ENCODE measurements at regions not wholly inside any gene's neighbourhood (a gene's known extent, or its start where the extent isn't known, plus 50 kb on each side); places are given as distances from the start of the nearest gene placed in this dataset.

DNA sequence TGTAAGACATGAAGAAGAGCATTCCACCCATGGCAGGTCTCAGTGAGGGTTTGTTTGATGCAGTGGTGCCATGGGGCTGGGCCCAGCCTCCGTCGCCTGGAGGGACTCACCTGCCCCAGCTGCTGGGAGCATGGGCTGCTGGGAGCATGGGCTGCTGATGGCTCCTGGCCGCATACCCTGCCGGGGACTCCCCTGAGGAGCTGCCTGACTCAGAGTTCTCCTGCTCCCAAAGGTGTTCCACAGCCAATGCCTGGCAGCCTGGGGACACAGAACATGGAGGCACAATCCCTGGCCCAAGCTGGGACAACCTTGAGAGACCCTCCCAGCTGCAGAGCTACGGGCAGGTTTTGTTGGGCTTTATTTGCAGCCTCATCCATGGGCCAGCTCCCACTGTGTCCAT, 108.4 kb downstream of the COPS8 start:
- ATAC-seq (ENCODE audit: low read depth in 2 of 2) (no peak), DNase-seq (no peak)
- no peaks in the 10 kb centered on the region for H3K36me3 Mint-ChIP-seq
- peaks cover 0 to 7% (median 3%) of the 10 kb centered on the region in 7 donors for H3K9me3 Mint-ChIP-seq
- no peak overlapping the region for H3K27ac Mint-ChIP-seq
- peaks cover 0 to 15% (median 13%) of the 10 kb centered on the region in 3 donors for H3K27me3 Mint-ChIP-seq
- H3K4me3 Mint-ChIP-seq, result no peak overlapping the region
- no peaks in the 10 kb centered on the region for H3K4me1 Mint-ChIP-seq

DNA sequence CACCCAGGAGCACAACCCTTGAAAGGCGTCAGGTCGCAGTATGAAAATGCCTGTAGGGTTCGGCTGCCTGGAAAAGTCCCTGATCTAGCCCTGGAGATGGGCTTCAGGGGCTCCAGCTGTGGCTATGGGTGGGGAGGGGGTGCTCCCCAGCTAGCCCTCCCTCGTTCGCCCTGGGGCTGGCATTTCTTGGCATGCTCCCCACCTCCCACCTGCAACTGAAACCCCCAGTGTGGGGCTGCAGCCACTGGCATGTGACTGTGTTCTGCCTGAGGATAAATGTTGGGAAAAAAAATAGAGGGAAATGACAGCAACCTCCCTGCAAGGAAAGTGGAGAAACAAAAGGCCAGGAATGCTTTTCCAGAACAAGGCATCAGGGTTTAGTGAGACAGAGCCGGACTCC, 109.2 kb downstream of the COPS8 start:
- ATAC-seq (ENCODE audit: low read depth in 2 of 2) (no peak), DNase-seq (no peak)
- peaks cover 0 to 15% (median 13%) of the 10 kb centered on the region in 3 donors for H3K27me3 Mint-ChIP-seq
- peaks cover 0 to 1% (median 0%) of the 10 kb centered on the region in 7 donors for H3K9me3 Mint-ChIP-seq
- H3K4me1 Mint-ChIP-seq, result no peaks in the 10 kb centered on the region
- no peaks in the 10 kb centered on the region for H3K36me3 Mint-ChIP-seq
- no peak overlapping the region for H3K4me3 Mint-ChIP-seq
- no peak overlapping the region for H3K27ac Mint-ChIP-seq

DNA sequence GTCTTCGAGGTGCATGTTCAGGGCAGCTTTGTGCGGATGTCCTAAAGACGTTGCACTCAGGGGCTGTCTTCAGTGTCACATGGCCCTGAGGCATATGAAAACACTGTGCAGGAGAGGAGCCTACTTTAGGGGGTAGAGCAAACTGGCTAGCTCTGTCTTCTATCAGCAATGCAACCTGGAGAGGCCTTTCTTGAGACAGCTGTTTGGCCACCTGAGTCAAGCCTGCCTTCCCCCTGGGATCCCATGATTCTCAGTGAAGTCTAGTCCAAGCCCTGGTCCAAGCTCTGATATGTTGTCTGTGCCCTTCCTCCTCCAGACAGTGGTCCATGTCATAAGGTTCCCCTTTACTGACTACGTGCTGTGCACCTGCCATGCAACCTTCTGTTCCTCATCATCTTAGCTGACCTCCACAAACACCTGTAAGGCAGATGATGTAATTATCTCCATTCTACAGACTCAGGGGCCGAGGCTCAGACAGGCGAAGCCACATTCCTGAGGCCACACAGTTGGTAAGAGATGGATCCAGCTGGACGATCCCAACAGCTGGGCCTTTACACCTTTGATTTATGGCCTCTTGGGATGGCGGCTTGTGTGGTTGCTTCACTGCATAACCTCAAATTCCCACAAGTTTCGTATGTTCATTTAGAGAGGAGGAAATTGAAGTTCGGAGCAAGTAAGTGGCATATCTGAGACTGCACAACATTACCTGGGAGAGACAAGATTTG, 109.9 kb downstream of the COPS8 start:
- Mint-ChIP-seq H3K27ac (no peak overlapping the region), H3K27me3 (peaks cover 0 to 21% (median 13%) of the 10 kb centered on the region in 3 donors), H3K9me3 (no peaks in the 10 kb centered on the region), H3K4me1 (no peaks in the 10 kb centered on the region), H3K36me3 (no peaks in the 10 kb centered on the region), H3K4me3 (no peak overlapping the region)
- DNase-seq (no peak), ATAC-seq (ENCODE audit: low read depth in 2 of 2) (no peak)

DNA sequence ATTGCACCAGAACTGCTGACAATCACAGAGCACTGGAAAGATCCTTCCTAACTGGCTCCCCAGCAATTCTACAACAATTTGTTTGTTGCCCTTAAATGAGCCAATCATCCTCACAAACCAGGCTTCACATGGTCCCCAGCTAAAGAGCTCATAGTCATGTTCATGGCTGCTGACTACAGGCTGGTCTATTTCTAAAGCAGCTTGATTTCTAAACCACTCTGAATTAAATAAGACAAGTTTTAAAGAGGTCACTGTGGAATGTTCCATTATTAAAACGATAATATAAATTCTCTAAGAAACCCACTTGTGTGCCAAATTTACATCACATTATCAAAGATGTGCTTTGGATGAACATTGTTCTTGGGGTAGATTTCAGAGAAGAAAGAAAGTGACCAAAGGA, 110.7 kb downstream of the COPS8 start:
- H3K27ac Mint-ChIP-seq, result no peak overlapping the region

DNA sequence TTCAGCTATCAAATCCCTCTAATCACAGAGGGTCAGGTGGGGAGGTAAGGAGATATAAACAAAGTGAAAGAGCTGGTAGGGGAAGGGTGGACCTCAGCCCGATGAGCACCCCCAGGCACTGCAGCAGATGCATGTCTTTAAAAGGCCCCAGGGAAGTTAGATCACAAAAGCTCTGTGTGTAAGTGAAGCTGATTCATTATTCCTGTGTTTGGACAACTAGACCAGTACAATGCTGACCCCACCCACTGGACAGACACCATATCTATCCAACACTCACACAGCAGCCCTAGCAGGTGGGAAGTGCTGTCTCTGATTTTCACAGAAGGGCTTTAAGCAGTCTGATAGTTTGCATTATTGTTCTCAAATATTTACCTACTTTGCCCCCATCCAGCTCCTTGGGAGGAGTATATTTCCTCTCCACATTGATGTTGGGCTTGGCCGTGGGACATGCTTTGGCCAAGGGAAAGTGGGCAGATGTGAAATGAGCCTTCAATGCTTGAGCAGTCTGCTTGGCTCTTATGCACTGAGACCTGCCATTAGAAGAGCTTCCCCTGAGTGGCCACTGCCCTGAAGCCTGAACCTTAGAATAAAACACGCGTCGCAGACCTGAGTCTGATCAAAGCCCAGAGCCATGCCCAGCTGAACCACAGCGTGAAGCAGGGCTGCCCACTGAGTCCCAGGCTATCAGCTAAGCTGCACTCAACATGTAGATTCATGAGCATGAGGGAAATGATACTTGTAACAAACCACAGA, 111.4 kb downstream of the COPS8 start:
- Mint-ChIP-seq H3K27me3 (peaks cover 0 to 21% (median 13%) of the 10 kb centered on the region in 3 donors), H3K4me1 (no peaks in the 10 kb centered on the region), H3K36me3 (no peaks in the 10 kb centered on the region), H3K4me3 (peak overlapping the region in 1 of 8 donors; percentile 35), H3K9me3 (no peaks in the 10 kb centered on the region), H3K27ac (no peak overlapping the region)
- ATAC-seq (ENCODE audit: low read depth in 2 of 2), result no peak
- DNase-seq, result no peak

More for the DNA sequence above, 110.7 kb downstream of the COPS8 start:
- Mint-ChIP-seq H3K4me3 (no peak overlapping the region), H3K9me3 (no peaks in the 10 kb centered on the region), H3K36me3 (no peaks in the 10 kb centered on the region), H3K27me3 (peaks cover 0 to 21% (median 13%) of the 10 kb centered on the region in 3 donors), H3K4me1 (no peaks in the 10 kb centered on the region)
- ATAC-seq (ENCODE audit: low read depth in 2 of 2) (no peak), DNase-seq (no peak)

DNA sequence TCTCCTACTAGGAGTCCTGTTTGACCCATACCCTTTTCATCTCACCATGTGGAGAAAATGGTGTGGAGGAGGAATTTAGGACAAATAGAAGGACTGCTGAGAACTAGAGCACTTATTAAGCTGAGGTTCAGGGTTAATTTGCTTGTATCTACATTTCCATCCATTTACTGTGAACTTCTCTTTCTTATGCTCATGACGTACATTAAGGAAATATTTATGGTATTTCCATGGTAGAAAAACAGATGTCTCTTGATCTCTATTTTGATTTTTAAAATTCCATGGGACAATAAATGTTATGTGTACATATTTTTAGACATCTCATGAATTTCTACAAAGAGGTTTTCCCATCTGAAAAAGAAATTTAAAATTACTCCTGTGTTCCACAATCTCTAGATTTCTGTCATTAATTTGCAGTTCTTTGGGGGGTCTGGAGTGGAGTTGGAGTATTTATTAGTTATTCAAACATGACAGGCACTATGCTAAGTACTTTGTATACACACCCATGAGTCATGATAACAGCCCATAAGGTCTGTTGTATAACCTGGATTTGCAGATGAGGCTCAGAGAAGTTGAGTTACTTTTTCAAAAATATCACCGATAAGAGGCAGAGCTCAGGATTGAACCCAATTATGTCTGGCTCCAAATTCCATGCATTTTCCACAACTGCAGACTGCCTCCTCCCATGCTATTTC, 112.6 kb downstream of the COPS8 start:
- H3K9me3 Mint-ChIP-seq, result no peaks in the 10 kb centered on the region
- ATAC-seq (ENCODE audit: low read depth in 2 of 2) (no peak), DNase-seq (no peak)
- H3K4me3 Mint-ChIP-seq, result no peak overlapping the region
- no peaks in the 10 kb centered on the region for H3K36me3 Mint-ChIP-seq
- no peaks in the 10 kb centered on the region for H3K4me1 Mint-ChIP-seq
- no peak overlapping the region for H3K27ac Mint-ChIP-seq
- H3K27me3 Mint-ChIP-seq, result peaks cover under 1 to 13% (median 3%) of the 10 kb centered on the region in 3 donors

DNA sequence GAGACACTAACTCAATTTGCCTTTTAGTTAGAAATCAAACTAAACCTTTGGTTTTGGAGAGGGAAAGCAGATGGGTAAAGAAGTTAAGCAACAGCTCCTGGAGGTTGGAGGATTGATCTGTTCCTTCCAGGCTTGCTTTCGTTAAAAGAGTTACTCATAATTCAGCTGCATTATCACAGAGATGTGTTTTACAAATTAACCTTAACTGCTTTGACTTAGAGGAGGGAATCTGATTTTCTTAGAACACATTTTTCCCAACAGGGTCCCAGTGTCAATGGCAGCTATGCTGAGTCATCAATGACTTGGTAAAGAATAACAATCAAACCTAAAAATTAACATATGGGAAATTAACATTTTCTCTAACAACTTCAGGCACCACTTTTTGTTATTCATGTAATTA, 113.4 kb downstream of the COPS8 start:
- Mint-ChIP-seq H3K4me1 (no peaks in the 10 kb centered on the region), H3K9me3 (no peaks in the 10 kb centered on the region), H3K27me3 (peaks cover 0 to 11% (median 6%) of the 10 kb centered on the region in 3 donors), H3K4me3 (no peak overlapping the region), H3K27ac (no peak overlapping the region), H3K36me3 (no peaks in the 10 kb centered on the region)
- no peak for DNase-seq
- no peak for ATAC-seq (ENCODE audit: low read depth in 2 of 2)

DNA sequence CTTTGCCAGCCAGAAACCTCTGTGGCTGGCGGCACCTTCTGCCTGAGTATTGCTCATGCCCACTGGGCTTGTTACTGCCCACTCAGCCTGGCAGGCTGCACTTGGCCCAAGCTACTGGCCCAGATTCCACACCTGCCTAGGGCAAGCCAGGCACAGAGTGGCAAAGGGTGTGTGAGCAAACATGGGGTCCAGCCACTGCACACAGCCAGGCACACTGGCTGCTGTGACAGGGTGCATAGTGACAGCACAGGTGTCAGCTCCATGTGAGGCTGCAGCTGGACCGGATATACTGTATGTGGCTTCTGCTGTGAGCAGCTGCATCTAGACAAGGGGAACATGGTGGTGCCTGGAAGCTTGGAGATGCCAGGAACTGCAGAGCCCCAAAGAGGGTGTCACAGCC, 113.9 kb downstream of the COPS8 start:
- ATAC-seq (ENCODE audit: low read depth in 2 of 2) (no peak), DNase-seq (no peak)
- H3K36me3 Mint-ChIP-seq, result no peaks in the 10 kb centered on the region
- H3K27me3 Mint-ChIP-seq, result peaks cover under 1 to 11% (median 6%) of the 10 kb centered on the region in 3 donors
- no peak overlapping the region for H3K27ac Mint-ChIP-seq
- no peaks in the 10 kb centered on the region for H3K9me3 Mint-ChIP-seq
- no peaks in the 10 kb centered on the region for H3K4me1 Mint-ChIP-seq
- H3K4me3 Mint-ChIP-seq, result peak overlapping the region in 1 of 8 donors; percentile 14

DNA sequence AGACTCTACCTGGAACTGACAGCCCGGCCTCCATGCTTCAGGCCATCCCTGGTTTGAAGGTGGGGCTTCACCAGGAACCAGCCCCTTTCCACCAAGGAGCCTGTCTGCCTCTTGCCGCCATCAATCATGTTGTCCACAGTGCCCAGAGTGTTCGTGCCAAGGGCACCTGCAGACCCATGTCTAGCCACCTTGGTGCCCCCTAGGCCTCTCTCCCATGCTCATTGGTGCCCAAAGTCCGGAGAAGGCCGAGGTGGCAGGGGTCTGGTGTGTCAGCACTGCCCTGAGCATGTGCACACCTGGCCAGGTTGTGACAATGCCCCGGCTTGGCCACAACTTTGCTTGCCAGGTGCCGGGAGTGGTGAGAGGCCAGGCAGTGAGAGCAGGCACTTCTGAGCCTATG, 114.8 kb downstream of the COPS8 start:
- H3K4me3 Mint-ChIP-seq, result no peak overlapping the region
- ATAC-seq (ENCODE audit: low read depth in 2 of 2), result no peak
- no peaks in the 10 kb centered on the region for H3K4me1 Mint-ChIP-seq
- no peaks in the 10 kb centered on the region for H3K9me3 Mint-ChIP-seq
- H3K27ac Mint-ChIP-seq, result no peak overlapping the region
- DNase-seq, result no peak
- no peaks in the 10 kb centered on the region for H3K36me3 Mint-ChIP-seq
- H3K27me3 Mint-ChIP-seq, result peaks cover 6 to 11% (median 10%) of the 10 kb centered on the region in 3 donors

DNA sequence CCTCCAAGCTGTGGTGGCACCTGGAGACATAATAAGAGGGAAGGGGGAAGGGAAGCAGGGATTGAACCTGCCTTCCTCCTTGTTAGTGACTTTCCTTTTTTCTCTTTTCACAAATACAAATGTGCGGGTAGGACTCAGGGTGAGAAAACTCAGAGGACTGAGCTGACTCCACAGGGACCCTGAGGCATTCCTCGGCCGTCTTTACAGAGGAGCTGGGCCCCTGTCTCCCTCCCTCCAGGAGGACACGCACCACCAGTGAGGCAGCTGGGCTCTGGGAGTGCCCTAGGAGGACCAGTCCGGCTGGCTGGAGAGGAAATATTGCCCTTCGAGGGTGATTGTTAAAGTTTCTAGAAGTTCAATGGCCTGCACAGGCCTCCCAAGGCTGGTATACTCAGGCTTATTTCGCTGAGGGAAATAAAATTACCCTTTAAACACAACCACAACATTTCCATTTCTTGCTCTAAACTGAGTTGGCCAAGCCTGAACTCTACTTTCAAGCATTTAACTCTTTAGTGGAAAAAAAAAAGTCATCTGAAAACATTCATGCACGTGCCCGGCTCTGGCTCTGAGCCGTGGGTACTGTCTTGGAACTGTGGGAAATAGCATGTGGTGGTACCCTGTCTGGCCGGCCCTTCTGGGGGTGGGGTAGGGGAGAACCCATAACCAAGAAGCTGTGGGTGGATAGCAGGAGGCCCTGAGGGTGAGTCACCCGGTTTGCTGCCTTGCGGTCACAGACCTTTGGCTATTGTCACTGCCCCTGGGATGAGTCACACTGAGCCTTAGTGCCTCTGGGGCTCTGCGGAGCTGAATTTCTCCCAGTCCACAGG, 116.0 kb downstream of the COPS8 start:
- Mint-ChIP-seq H3K9me3 (no peaks in the 10 kb centered on the region), H3K27me3 (peaks cover 6 to 10% (median 6%) of the 10 kb centered on the region in 3 donors)
- DNase-seq, result no peak

DNA sequence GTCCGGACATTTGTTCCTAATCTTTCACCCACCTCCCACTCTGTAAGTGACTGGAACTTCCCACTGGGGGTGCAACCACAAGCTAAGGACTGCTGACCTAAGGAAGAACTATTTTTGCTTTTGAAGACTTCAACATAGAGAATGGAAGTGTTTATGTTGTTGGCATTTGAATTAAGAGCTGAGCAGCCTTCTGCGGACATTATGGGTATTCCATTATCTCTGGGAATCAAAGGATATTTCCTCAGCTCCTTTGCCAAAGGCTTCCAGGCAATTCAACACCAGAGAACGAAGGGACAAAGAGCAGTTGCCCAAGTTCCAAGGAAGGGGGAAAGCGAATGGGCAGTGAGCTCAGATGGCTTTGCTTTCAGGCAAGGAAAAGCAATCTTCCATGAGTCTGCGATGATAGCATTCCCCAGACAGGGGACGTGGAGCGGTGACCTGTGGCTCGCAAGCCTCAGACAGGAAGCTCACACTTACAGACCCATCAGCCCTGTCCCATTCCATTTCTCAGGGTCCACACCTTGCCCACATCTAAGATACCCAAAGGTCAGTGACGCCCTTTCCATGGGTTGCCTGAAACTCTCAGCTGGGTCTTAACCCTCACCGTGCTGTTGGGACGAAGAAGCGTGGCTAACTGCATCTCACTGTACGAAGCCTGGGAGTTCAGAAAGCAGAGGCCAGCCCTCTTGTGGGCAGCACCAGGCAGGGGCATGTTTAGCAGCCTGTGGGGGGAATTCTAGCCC, 116.8 kb downstream of the COPS8 start:
- Mint-ChIP-seq H3K27me3 (peaks cover 6 to 15% (median 6%) of the 10 kb centered on the region in 3 donors), H3K27ac (no peak overlapping the region), H3K36me3 (no peaks in the 10 kb centered on the region), H3K9me3 (no peaks in the 10 kb centered on the region), H3K4me1 (no peaks in the 10 kb centered on the region), H3K4me3 (no peak overlapping the region)
- ATAC-seq (ENCODE audit: low read depth in 2 of 2) (no peak), DNase-seq (no peak)

More for the DNA sequence above, 116.0 kb downstream of the COPS8 start:
- Mint-ChIP-seq H3K4me3 (no peak overlapping the region), H3K27ac (no peak overlapping the region), H3K4me1 (no peaks in the 10 kb centered on the region), H3K36me3 (no peaks in the 10 kb centered on the region)
- ATAC-seq (ENCODE audit: low read depth in 2 of 2), result no peak

DNA sequence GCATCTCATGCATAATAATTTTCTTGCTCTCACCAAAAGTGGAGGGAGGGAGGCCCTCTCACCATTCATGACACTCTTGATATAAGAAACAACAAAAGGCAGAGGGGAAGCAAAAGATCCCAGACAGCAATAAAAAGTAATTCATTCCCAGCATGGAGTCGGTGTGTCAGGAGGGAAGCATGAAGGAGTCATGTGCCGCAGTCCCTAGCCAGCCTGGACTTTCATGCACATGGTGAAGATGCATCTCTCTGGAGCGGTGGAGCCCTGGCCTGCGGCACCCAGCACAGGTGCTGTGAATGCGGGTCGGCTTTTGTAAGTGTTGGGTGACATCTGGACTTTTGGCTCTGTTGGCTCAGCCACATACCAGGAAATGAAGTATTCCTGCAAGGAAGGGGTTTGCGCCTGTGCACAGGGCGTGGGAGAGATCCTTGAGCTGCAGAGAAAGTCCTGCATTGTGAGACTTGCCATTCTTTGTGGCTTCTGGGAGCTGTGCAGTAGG, 119.4 kb downstream of the COPS8 start:
- no peak overlapping the region for H3K4me3 Mint-ChIP-seq
- no peak overlapping the region for H3K27ac Mint-ChIP-seq
- no peak for ATAC-seq (ENCODE audit: low read depth in 2 of 2)

More for the DNA sequence above, 119.4 kb downstream of the COPS8 start:
- Mint-ChIP-seq H3K36me3 (no peaks in the 10 kb centered on the region), H3K4me1 (no peaks in the 10 kb centered on the region), H3K9me3 (no peaks in the 10 kb centered on the region), H3K27me3 (peaks cover 4 to 15% (median 6%) of the 10 kb centered on the region in 3 donors)
- no peak for DNase-seq
